Right lobe of liver (tissue), 6 donors: ENCODE measurements at regions not wholly inside any gene's neighbourhood (a gene's known extent, or its start where the extent isn't known, plus 50 kb on each side); places are given as distances from the start of the nearest gene placed in this dataset.

ENCODE experiments used
- ATAC-seq, 4 donors: fragments of 200-7000 bp; cut with Tn5 transposase; one replicate each; pipeline ENCODE4 v1.9.1; 2020; ENCODE audit warnings: mild to moderate bottlenecking in 4 of 4, moderate library complexity in 4 of 4
- DNase-seq, 3 donors: peaks; one replicate each; pipeline ENCODE4 v3.0.0-alpha.2; 2020
- H3K27ac ChIP-seq, 3 donors: fragments of 200-600 bp; one replicate each; pipeline ENCODE4 v1.8.0; 2022
- H3K27me3 ChIP-seq, 2 donors: fragments of 200-600 bp; one replicate each; pipeline ENCODE4 v1.8.0; 2022
- H3K36me3 ChIP-seq, 4 donors: fragments of 200-600 bp; sonication (generic) in 1 of 4; one replicate each; pipeline versions ENCODE4 v1.5.1 to v1.8.0; 2017 to 2022; ENCODE audit warnings: control low read depth in 1 of 4
- H3K4me1 ChIP-seq, 4 donors: fragments of 200-600 bp; sonication (generic) in 1 of 4; one replicate each; pipeline versions ENCODE4 v1.5.1 to v1.8.0; 2017 to 2022; ENCODE audit warnings: control low read depth in 1 of 4
- H3K4me3 ChIP-seq, 3 donors: fragments of 200-600 bp; one replicate each; pipeline ENCODE4 v1.8.0; 2022
- H3K9me3 ChIP-seq, 4 donors: fragments of 200-600 bp; sonication (generic) in 1 of 4; one replicate each; pipeline versions ENCODE4 v1.5.1 to v1.8.0; 2017 to 2022; ENCODE audit warnings: control low read depth in 1 of 4
- CTCF ChIP-seq, 4 donors: fragments of 200-600 bp in 3 of 4; fragments of 450-650 bp in 1 of 4; IDR thresholded peaks; one replicate each; pipeline versions ENCODE4 v1.5.1 to v1.8.0; 2016 to 2022; ENCODE audit warnings: antibody characterized with exemption in 4 of 4, mild to moderate bottlenecking in 2 of 4
- POLR2A ChIP-seq: fragments of 450-650 bp; IDR thresholded peaks from one replicate; pipeline ENCODE4 v1.6.1; 2017; ENCODE audit warnings: antibody characterized with exemption, mild to moderate bottlenecking
- WGBS: methylation state at CpG from one replicate; pipeline ENCODE4 v1.1.6; 2018; ENCODE audit warnings: low coverage, low lambda C conversion rate; ENCODE audit not compliant: insufficient coverage; ENCODE audit errors: missing lambda C conversion rate; 5-methylcytosine and 5-hydroxymethylcytosine counted together
- intact Hi-C, 2 donors: fragments of 100-400 bp; cut with DNase I; formaldehyde crosslinking; loops; one replicate each; pipeline versions ENCODE4 v1.11.2 to v1.14.1; 2022
- donor health status: DM: no; HTN: yes; CAD: no.
- donor health status: DM: no; HTN: no; CAD: no.
- donor health status: DM: no; HTN: no; CAD: no.
- donor health status: DM: no; HTN: yes; CAD: no.
- donor health status: DM: no; HTN: yes; CAD: no.

GRCh38 chr10:64112701-64113355, 591.6 kb downstream of the REEP3 start:
- ATAC-seq, result peak in 2 of 4 donors; percentile 32 to 42
- intact Hi-C loops, result no loop called here

GRCh38 chr10:64113375-64113774, 592.2 kb downstream of the REEP3 start:
- no peak overlapping the region for H3K27ac ChIP-seq
- no peak for TF ChIP-seq CTCF (IDR thresholded peaks at IDR 0.05)
- TF ChIP-seq POLR2A, result no peak
- no peaks in the 10 kb centered on the region for H3K4me1 ChIP-seq
- H3K36me3 ChIP-seq, result no peaks in the 10 kb centered on the region
- no peak for DNase-seq
- no peak overlapping the region for H3K4me3 ChIP-seq
- H3K27me3 ChIP-seq, result no peaks in the 10 kb centered on the region
- WGBS, result 61% methylated on average over 6 of the region's 6 CpGs
- no peak for ATAC-seq
- intact Hi-C loops, result no loop called here
- H3K9me3 ChIP-seq, result no peaks in the 10 kb centered on the region

More at GRCh38 chr10:64112701-64113355, 591.6 kb downstream of the REEP3 start:
- Histone ChIP-seq H3K4me3 (no peak overlapping the region), H3K27ac (no peak overlapping the region), H3K9me3 (no peaks in the 10 kb centered on the region), H3K27me3 (no peaks in the 10 kb centered on the region), H3K36me3 (no peaks in the 10 kb centered on the region), H3K4me1 (no peaks in the 10 kb centered on the region)
- 25% methylated on average over 2 of the region's 2 CpGs for WGBS
- TF ChIP-seq CTCF (IDR thresholded peaks at IDR 0.05), result no peak
- TF ChIP-seq POLR2A, result no peak
- no peak for DNase-seq

- H3K27me3 ChIP-seq, result no peaks in the 10 kb centered on the region
- H3K36me3 ChIP-seq, result no peaks in the 10 kb centered on the region
- no peaks in the 10 kb centered on the region for H3K4me1 ChIP-seq
- ATAC-seq (no peak), DNase-seq (no peak)
- no peak overlapping the region for H3K27ac ChIP-seq
- no peak overlapping the region for H3K4me3 ChIP-seq
- intact Hi-C loops, result no loop called here
- H3K9me3 ChIP-seq, result no peaks in the 10 kb centered on the region
- WGBS, result 72% methylated on average over 3 of the region's 3 CpGs
- TF ChIP-seq CTCF (IDR thresholded peaks at IDR 0.05), result no peak
- no peak for TF ChIP-seq POLR2A
Measured at GRCh38 chr10:64113792-64114191, 592.6 kb downstream of the REEP3 start.

GRCh38 chr10:64115471-64115870, 594.3 kb downstream of the REEP3 start:
- ATAC-seq, result no peak
- WGBS, result 60% methylated on average over 1 of the region's 1 CpG
- Histone ChIP-seq H3K27me3 (no peaks in the 10 kb centered on the region), H3K9me3 (no peaks in the 10 kb centered on the region), H3K27ac (no peak overlapping the region), H3K4me3 (no peak overlapping the region), H3K4me1 (no peaks in the 10 kb centered on the region), H3K36me3 (no peaks in the 10 kb centered on the region)
- intact Hi-C loops, result no loop called here
- TF ChIP-seq CTCF (IDR thresholded peaks at IDR 0.05) (no peak), POLR2A (no peak)
- no peak for DNase-seq
